ENCODE measurements at regions not wholly inside any gene's neighbourhood (a gene's known extent, or its start where the extent isn't known, plus 50 kb on each side); places are given as distances from the start of the nearest gene placed in this dataset.

- TF ChIP-seq EZH2 (IDR thresholded peaks at IDR 0.05; ENCODE audit: insufficient read depth, poor library complexity, severe bottlenecking) (no peak), EZH2phosphoT487 (IDR thresholded peaks at IDR 0.05; ENCODE audit: insufficient read depth, low read depth) (no peak)
Measured at GRCh38 chrX:82998163-82998562, 509.9 kb upstream of the POU3F4 start.

Data from GM23248 (cell line).